Upper lobe of left lung (tissue), 4 donors: ENCODE measurements at regions not wholly inside any gene's neighbourhood (a gene's known extent, or its start where the extent isn't known, plus 50 kb on each side); places are given as distances from the start of the nearest gene placed in this dataset.
"Not testable (repeated sequence)": the region's sequence is repeated elsewhere in the genome, so short reads cannot be mapped to it uniquely, and the experiment has no call there.

ENCODE experiments used
- CTCF ChIP-seq, 6 experiments: fragments of 450-650 bp in 4 of 6; fragments of 200-600 bp in 2 of 6; sonication (generic) in 2 of 6; IDR thresholded peaks; one replicate each; pipeline ENCODE4 v1.5.1; 2016 to 2019; ENCODE audit warnings: antibody characterized with exemption in 6 of 6
- EP300 ChIP-seq, 4 donors: sonication (generic); formaldehyde crosslinking; IDR thresholded peaks; one replicate each; pipeline ENCODE4 v1.5.1; 2017; ENCODE audit warnings: antibody characterized with exemption in 4 of 4, control low read depth in 2 of 4
- POLR2A ChIP-seq, 4 donors: fragments of 450-650 bp; IDR thresholded peaks; one replicate each; pipeline ENCODE4 v1.5.1; 2016 to 2017; ENCODE audit warnings: antibody characterized with exemption in 4 of 4, mild to moderate bottlenecking in 2 of 4
- POLR2AphosphoS5 ChIP-seq, 2 donors: sonication (generic); formaldehyde crosslinking; IDR thresholded peaks; one replicate each; pipeline ENCODE4 v1.5.1; 2017; ENCODE audit warnings: antibody characterized with exemption in 2 of 2

- TF ChIP-seq POLR2A, CTCF, POLR2AphosphoS5, EP300 (IDR thresholded peaks at IDR 0.05): not testable (repeated sequence)
Observed at GRCh38 chr5:71401564-71401963, 53.9 kb upstream of the BDP1 start.
